Panc1 (cell line): ENCODE measurements at regions not wholly inside any gene's neighbourhood (a gene's known extent, or its start where the extent isn't known, plus 50 kb on each side); places are given as distances from the start of the nearest gene placed in this dataset.

Experiments used
- ATAC-seq: fragments of 200-7000 bp; cut with Tn5 transposase; 2 replicates; pipeline ENCODE4 v1.9.1; 2020; ENCODE audit warnings: mild to moderate bottlenecking, moderate library complexity
- BruUV-seq: library from RNA; stranded (reverse); fragments of 400-500 nt; replicated peaks from 2 replicates; lab custom pipeline; 2021; lab: Mats Ljungman, UMichigan
- CTCF ChIA-PET: fragments of 300-600 bp; sonication (Branson Sonifier 250); formaldehyde crosslinking; loops from one replicate; lab custom pipeline; 2022; ENCODE audit warnings: antibody characterized with exemption; lab: Charles Lee
- POLR2A ChIA-PET: fragments of 300-600 bp; sonication (Branson Sonifier 250); formaldehyde crosslinking; loops from one replicate; lab custom pipeline; 2022; ENCODE audit warnings: antibody characterized with exemption; lab: Charles Lee
- DNase-seq: peaks from one replicate; pipeline ENCODE4 v3.0.0-alpha.2; 2010; ENCODE audit warnings: low read depth, low spot score
- H3K27ac ChIP-seq: 2 replicates; pipeline ENCODE4 v1.5.1; 2011; ENCODE audit warnings: mild to moderate bottlenecking, low read length, inconsistent platforms
- H3K27me3 ChIP-seq: fragments of 200-500 bp; sonication (Bioruptor generic); 2 replicates; pipeline ENCODE4 v1.6.0; 2014; ENCODE audit warnings: low read length, inconsistent platforms; ENCODE audit not compliant: control insufficient read depth, insufficient read depth
- H3K36me3 ChIP-seq: fragments of 200-500 bp; sonication (Bioruptor generic); 2 replicates; pipeline ENCODE4 v1.5.1; 2014; ENCODE audit warnings: inconsistent platforms, mild to moderate bottlenecking, low read length, moderate library complexity; ENCODE audit not compliant: control insufficient read depth, insufficient read depth
- H3K4me1 ChIP-seq: 2 replicates; pipeline ENCODE4 v1.5.1; 2011; ENCODE audit warnings: inconsistent platforms, mild to moderate bottlenecking, low read length, moderate library complexity; ENCODE audit not compliant: control insufficient read depth, insufficient read depth
- H3K4me3 ChIP-seq, 2 experiments: 2 replicates each; pipeline ENCODE4 v1.5.1; 2011 to 2012; ENCODE audit warnings: low read depth in 2 of 2, low read length in 2 of 2, mild to moderate bottlenecking in 2 of 2, inconsistent platforms in 1 of 2, moderate library complexity in 1 of 2
- H3K9me3 ChIP-seq: fragments of 200-500 bp; sonication (Bioruptor generic); 2 replicates; pipeline ENCODE4 v1.5.1; 2014; ENCODE audit warnings: low read depth, mild to moderate bottlenecking, inconsistent platforms, low read length, moderate library complexity; ENCODE audit not compliant: control insufficient read depth, insufficient read depth
- POLR2AphosphoS5 ChIP-seq: IDR thresholded peaks from 2 replicates; pipeline ENCODE4 v1.6.1; 2012; ENCODE audit warnings: mild to moderate bottlenecking, low read depth, low read length, moderate library complexity
- REST ChIP-seq, 2 experiments: IDR thresholded peaks; 2 replicates each; pipeline ENCODE4 v1.6.1; 2011 to 2012; ENCODE audit warnings: low read depth in 2 of 2, control low read depth in 1 of 2, low read length in 1 of 2, mild to moderate bottlenecking in 1 of 2, moderate library complexity in 1 of 2; ENCODE audit not compliant: insufficient read depth in 1 of 2
- SIN3A ChIP-seq: IDR thresholded peaks from 2 replicates; pipeline ENCODE4 v1.6.1; 2012; ENCODE audit warnings: low read depth, mild to moderate bottlenecking, low read length, moderate library complexity, borderline replicate concordance; ENCODE audit not compliant: insufficient read depth
- TCF7L2 ChIP-seq: IDR thresholded peaks from 2 replicates; pipeline ENCODE4 v1.6.1; 2011; ENCODE audit warnings: mild to moderate bottlenecking, low read depth, low read length, inconsistent platforms
- in situ Hi-C: cut with HindIII; loops from 2 replicates; pipeline ENCODE4 v1.10.0; 2016; ENCODE audit warnings: low sequenced_read_pairs, low pct_unique_long_range_greater_than_20kb
- intact Hi-C: fragments of 100-400 bp; cut with micrococcal nuclease; formaldehyde crosslinking; loops from one replicate; pipeline ENCODE4 v1.10.0; 2022; ENCODE audit not compliant: unreplicated experiment
- TF ChIP-seq, protein P1 (sequence below): fragments of 450-650 bp; IDR thresholded peaks from 2 replicates; pipeline ENCODE4 v1.5.1; 2017; ENCODE audit warnings: mild to moderate bottlenecking

GRCh38 chr5:8413975-8414374 lies 545.0 kb downstream of the MTRR start:
- in situ Hi-C loops: no loop called here
- Histone ChIP-seq H3K27ac (no peak overlapping the region), H3K9me3 (no peaks in the 10 kb centered on the region), H3K36me3 (no peaks in the 10 kb centered on the region), H3K4me1 (no peaks in the 10 kb centered on the region), H3K27me3 (no peaks in the 10 kb centered on the region), H3K4me3 (no peak overlapping the region)
- ChIA-PET CTCF (no interaction called here), POLR2A (no interaction called here)
- no TSS peak for BruUV-seq
- TF ChIP-seq REST (IDR thresholded peaks at IDR 0.05; ENCODE audit: insufficient read depth in 1 of 2, low read depth in 2 of 2, low read length in 1 of 2) (no peak), SIN3A (no peak), POLR2AphosphoS5 (no peak), TCF7L2 (no peak)
- TF ChIP-seq, protein P1, sequence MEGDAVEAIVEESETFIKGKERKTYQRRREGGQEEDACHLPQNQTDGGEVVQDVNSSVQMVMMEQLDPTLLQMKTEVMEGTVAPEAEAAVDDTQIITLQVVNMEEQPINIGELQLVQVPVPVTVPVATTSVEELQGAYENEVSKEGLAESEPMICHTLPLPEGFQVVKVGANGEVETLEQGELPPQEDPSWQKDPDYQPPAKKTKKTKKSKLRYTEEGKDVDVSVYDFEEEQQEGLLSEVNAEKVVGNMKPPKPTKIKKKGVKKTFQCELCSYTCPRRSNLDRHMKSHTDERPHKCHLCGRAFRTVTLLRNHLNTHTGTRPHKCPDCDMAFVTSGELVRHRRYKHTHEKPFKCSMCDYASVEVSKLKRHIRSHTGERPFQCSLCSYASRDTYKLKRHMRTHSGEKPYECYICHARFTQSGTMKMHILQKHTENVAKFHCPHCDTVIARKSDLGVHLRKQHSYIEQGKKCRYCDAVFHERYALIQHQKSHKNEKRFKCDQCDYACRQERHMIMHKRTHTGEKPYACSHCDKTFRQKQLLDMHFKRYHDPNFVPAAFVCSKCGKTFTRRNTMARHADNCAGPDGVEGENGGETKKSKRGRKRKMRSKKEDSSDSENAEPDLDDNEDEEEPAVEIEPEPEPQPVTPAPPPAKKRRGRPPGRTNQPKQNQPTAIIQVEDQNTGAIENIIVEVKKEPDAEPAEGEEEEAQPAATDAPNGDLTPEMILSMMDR: no peak
- DNase-seq (no peak), ATAC-seq (no peak)
- intact Hi-C loops: no loop called here

DNA sequence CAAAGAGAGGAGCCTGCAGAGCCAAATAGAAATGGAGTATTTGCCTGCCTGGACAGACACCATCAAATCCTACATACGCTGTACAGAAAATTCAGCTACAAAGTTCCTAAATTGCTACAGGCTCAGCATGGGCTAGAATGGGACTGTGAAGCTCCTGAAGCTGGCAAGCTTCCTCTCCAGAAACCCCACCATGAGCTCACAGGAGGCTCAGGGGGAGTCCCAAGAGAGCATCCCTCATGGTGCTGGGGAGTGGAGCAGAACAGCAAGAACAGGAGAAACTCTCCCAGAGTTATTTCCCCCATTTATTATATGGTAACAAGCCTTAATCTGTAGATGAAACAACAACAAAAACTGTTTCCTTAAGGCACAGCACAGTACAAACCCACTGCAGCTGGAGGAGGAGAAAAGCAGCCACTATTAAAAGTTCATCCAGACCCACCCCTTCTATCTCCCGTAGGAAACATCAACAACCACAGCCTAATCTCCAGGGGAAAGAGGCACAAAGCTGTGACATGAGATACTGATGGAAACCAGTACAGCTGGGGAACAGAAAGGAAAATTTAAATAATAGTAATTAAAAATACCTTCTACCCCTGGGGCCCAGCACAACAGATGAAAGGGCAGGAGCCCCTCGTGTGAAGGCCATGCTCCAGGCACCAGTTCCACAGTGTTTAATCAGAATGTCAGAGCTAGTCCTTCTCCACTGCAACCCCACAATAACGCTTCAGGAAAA lies 548.5 kb downstream of the MTRR start:
- Histone ChIP-seq H3K27ac (no peak overlapping the region), H3K4me1 (no peaks in the 10 kb centered on the region), H3K4me3 (no peak overlapping the region), H3K27me3 (no peaks in the 10 kb centered on the region), H3K9me3 (no peaks in the 10 kb centered on the region), H3K36me3 (no peaks in the 10 kb centered on the region)
- TF ChIP-seq TCF7L2: no peak
- TF ChIP-seq, protein P1: no peak
- no peak for TF ChIP-seq REST (IDR thresholded peaks at IDR 0.05; ENCODE audit: insufficient read depth in 1 of 2, low read depth in 2 of 2, low read length in 1 of 2)
- no peak for TF ChIP-seq SIN3A
- TF ChIP-seq POLR2AphosphoS5: no peak
- in situ Hi-C loops: no loop called here
- ChIA-PET POLR2A (no interaction called here), CTCF (no interaction called here)
- no TSS peak for BruUV-seq
- intact Hi-C loops: no loop called here
- DNase-seq (no peak), ATAC-seq (no peak)
